ENCODE measurements at regions not wholly inside any gene's neighbourhood (a gene's known extent, or its start where the extent isn't known, plus 50 kb on each side); places are given as distances from the start of the nearest gene placed in this dataset.

DNA sequence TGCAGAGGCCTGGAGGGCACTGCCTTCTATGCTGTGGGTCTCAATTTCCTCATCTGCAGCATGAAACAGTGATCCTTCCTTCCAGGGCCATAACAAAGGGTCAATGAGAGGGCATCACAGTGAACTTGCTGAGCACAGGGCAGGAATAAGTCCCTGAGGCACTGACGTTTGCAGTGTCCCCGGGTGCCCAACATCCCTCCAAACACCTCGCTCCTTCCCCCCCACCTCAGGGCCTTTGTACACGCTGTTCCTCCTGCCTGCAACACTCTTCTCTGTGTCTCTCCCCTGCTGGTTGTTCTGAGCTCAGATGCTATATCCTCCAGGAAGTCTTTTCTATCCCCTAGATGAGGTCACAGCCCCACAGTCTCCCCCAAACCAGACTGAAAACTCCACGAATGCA lies 59.7 kb upstream of the TCF20 start:
- DNase-seq: no peak

DNA sequence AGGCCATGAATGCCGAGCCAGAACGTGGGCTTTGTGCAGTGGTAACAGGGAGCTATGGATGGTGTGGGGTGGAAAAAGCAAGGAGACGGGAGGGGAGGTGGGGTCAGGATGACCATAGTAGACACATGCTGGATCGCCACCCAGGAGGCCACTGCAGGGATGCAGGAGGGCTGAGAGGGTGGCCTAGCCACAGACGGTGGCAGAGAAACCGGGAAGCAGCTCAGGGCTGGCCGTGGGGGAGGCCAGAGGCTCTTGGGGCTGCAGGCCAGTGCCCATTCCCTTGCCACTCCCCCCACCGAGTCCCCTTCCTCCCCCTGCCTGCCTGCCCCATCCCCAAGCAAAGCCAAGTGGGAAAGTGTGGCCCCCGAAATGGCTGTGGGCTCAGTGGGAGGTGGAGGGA lies 59.1 kb upstream of the TCF20 start:
- DNase-seq: no peak

DNA sequence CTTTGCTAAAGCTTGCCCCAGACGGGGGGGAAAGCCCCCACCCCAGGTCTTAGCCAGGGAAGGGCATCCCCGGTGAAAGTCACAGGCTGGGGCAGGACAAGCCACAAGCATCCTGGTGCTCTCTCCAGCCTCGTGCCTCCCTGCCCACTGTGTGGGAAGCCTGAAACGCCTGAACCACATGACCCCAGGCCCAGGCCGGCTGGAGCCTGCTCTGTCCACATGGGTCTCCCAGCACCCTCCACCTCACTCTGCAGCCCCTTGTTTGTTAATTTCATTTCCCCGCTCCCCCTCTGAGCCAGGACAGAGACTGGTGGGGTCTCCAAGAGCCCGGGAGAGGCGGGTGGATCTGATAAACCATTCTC lies 58.3 kb upstream of the TCF20 start:
- no peak for DNase-seq

DNA sequence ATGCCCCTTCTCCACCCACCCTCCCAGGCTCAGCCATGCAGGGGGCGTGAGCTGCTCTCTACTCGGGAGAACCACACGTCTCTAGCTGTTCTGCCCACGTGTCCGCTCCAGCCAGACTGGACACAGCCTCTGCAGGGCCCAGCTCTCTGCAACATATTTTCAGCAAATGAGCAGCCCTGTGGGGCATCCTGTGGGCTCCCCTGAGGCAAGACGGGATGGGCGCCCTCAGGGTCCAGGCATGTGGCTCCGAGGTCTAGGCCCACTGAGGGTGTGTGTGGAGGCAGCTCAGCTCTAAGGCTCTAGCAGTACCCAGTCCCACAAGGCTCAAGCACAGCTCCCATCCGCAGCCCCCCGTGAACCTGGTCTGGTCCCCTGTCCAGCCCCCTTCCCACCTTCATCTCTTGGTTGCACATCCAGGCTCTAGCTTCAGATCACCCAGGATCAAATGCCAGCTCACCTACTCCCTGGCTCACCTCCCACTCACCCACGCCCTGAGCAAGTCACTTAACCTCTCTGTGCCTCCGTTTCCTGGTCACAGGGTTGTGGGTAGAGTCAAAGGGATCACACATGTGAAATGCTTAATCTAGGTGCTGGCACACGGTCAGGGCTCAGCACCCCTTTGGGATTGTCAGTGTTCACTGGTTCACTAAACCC lies 57.8 kb upstream of the TCF20 start:
- no peak for DNase-seq

GRCh38 chr22:42327462-42328129 lies 57.1 kb upstream of the TCF20 start:
- DNase-seq: no peak

GRCh38 chr22:42326801-42327200 lies 56.3 kb upstream of the TCF20 start:
- no peak for DNase-seq

GRCh38 chr22:42326301-42326700 lies 55.8 kb upstream of the TCF20 start:
- no peak for DNase-seq

DNA sequence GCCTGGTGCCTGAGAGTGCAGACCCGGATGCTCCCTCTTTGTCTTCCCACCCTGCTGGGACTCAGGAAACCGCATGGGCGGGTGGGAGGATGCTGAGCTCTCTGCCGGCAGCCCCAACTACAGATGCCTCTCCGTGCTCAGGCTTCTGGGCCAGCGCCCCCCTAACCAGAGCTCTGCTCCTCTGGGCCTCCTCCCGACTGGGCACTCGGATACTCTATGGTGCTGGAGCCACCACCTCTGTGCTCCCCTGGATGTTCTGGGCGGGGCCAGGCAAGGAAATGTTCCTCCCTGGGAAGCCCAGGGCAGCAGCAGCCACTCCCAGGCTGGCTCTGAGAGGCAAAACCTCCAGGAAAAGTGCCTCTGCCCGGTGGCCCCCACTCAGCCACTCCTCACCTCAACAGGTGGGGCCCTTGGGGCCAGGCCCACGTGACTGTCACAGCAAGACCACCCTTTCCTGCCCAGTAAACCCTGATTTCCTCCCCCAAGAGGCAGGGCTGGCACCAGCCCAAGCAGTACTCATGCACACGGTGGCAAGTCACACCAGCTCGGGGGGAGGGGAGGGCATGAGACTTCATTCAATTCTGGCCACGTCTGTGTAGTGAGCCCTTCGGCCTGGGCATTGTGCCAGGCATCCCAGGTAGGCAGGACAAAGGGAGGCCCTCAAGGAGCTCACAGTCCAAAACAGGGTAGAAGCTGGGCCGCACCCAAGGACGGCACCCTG lies 54.7 kb upstream of the TCF20 start:
- DNase-seq: peak in 1 of 2 experiments; percentile 73

DNA sequence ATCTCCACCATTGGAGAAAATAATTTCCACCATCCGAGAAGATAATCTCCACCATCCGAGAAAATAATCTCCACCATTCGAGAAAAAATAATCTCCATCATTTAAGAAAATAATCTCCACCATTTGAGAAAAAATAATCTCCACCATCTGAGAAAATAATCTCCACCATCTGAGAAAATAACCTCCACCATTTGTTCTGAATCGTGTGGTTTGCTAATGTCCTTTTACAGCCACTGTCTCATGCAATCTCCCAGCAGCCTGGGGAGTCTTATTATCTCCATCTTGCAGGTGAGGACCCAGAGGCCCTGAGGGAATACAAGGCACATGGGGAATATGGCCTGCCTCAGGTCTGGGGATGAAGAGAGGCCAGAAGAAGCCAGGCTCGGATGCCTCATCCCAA lies 54.1 kb upstream of the TCF20 start:
- DNase-seq: no peak

GRCh38 chr22:42323971-42324370 lies 53.5 kb upstream of the TCF20 start:
- no peak for DNase-seq

- DNase-seq: no peak
These were observed 52.1 kb upstream of the TCF20 start for GRCh38 chr22:42322562-42322926.

DNA sequence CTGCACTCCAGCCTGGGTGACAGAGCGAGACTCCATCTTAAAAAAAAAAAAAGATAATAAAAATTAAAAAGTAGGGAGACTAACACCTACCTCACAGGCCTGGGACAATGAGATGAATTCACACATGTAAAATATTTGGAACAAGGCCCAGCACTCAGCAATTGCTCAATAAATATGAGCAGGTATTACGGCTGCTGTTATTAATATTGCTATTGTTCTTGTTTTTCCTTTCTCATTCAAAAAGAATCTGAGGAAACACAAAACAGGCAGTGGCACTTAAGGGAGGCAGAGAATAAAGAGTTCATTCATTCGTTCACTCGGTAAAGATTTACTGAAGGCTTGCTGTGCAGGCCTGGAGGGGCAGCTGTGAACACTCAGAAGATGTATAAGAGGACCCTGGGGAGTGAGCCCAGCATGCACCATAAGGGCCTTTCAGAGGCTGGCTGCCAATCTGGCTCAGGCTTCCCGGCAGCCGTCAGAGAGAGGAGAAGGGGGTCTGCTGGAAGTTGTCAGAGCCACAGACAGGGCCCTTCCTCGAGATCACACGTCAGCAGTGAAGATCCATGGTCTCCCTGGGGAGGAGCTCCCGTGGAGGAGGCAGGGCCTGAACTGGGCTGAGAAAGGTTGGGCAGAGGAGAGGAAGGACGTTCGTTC lies 51.6 kb upstream of the TCF20 start:
- DNase-seq: no peak

DNA sequence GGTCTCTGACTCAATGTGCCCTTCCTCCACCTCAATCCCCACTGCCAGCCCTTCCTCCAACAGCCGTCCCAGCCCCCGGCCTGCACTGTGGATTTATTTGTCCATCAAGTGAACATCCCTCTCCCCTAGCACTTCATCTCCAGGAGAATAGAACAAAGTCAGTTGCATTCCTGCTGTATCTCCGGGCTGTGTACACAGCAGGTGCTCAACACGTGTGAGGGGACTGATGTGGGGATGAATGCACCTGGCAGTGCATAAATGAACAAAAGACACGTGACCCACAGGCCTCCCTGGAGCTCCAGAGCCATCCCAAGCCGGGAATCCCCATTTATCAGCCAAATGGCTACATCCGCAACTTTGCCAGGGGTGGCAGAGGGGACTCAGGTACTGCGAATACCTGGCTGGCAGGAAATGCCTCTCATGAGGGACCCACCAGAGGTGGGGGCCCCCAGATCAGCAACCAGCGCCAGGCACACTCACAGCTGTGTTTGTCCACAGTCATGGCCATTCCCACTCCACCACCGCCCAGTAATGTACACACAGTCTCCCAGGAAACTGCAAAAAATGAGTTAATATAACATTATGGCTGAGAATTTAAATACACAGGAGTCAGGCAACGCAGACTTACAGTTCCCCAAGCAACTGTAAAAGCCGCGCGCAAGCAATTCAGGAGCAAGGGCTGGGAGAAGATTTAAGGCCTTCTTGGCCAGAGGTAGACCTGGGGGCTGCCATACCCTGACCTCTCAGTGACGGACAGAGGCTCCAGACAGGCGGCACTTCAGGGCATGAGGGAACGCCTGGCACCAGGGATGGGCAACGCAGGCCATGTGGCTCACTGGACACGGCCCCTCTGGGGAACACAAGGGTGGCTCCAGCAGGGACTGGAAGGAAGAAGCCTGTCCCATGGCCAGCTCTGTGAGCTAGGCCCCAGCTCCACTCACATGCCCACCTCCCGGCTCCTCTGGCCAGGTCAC lies 50.3 kb upstream of the TCF20 start:
- DNase-seq: peak; percentile 61 to 66
